Fibroblast of pulmonary artery (primary cell): ENCODE measurements at regions not wholly inside any gene's neighbourhood (a gene's known extent, or its start where the extent isn't known, plus 50 kb on each side); places are given as distances from the start of the nearest gene placed in this dataset.

ENCODE experiments used
- DNase-seq: peaks from one replicate; pipeline ENCODE4 v3.0.0-alpha.2; 2010; ENCODE audit warnings: low read depth
- H3K4me3 ChIP-seq: replicated peaks from 2 replicates; pipeline ENCODE4 v1.5.1; 2011; ENCODE audit warnings: low read depth, mild to moderate bottlenecking, control low read depth, low read length, moderate library complexity
- TF ChIP-seq, protein P1 (sequence below): IDR thresholded peaks from 2 replicates; pipeline ENCODE4 v1.5.1; 2011; ENCODE audit warnings: mild to moderate bottlenecking, control low read depth, low read length, inconsistent platforms; ENCODE audit errors: missing control alignments

GRCh38 chr11:42344204-42344792, 884.8 kb upstream of the LRRC4C start:
- TF ChIP-seq, protein P1, sequence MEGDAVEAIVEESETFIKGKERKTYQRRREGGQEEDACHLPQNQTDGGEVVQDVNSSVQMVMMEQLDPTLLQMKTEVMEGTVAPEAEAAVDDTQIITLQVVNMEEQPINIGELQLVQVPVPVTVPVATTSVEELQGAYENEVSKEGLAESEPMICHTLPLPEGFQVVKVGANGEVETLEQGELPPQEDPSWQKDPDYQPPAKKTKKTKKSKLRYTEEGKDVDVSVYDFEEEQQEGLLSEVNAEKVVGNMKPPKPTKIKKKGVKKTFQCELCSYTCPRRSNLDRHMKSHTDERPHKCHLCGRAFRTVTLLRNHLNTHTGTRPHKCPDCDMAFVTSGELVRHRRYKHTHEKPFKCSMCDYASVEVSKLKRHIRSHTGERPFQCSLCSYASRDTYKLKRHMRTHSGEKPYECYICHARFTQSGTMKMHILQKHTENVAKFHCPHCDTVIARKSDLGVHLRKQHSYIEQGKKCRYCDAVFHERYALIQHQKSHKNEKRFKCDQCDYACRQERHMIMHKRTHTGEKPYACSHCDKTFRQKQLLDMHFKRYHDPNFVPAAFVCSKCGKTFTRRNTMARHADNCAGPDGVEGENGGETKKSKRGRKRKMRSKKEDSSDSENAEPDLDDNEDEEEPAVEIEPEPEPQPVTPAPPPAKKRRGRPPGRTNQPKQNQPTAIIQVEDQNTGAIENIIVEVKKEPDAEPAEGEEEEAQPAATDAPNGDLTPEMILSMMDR, result no peak
- no peak overlapping the region for H3K4me3 ChIP-seq
- DNase-seq, result no peak

DNA sequence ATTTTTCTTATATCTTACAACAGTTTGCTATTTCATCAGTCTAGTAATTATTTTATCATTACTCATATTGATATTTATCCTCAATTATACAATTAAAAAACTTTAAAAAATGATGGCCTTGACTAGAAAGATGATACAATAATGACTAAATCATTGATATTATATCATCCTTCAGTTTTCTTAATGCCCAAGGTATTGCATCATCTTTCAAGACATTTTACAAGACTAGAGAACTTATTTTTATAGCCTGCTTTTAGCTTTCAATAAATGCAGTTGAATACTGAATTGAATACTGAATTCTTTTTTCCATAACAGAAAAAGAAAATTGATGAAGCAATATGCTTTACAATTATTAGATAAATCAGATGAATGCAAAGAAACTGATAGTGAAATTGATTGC, 886.5 kb upstream of the LRRC4C start:
- TF ChIP-seq, protein P1, result no peak
- no peak overlapping the region for H3K4me3 ChIP-seq
- no peak for DNase-seq

- H3K4me3 ChIP-seq, result no peak overlapping the region
- DNase-seq, result no peak
- TF ChIP-seq, protein P1, result no peak
These were observed 904.2 kb upstream of the LRRC4C start for GRCh38 chr11:42363701-42364100.

GRCh38 chr11:42390116-42390515, 921.7 kb upstream of the API5 start:
- no peak for DNase-seq
- TF ChIP-seq, protein P1, result no peak
- H3K4me3 ChIP-seq, result no peak overlapping the region

- H3K4me3 ChIP-seq, result no peak overlapping the region
- DNase-seq, result no peak
- TF ChIP-seq, protein P1, result no peak
These were observed 914.3 kb upstream of the API5 start for GRCh38 chr11:42397483-42397882.

- peak; percentile 57 for DNase-seq
- TF ChIP-seq, protein P1, result peak; percentile 45
- H3K4me3 ChIP-seq, result no peak overlapping the region
These were observed 904.5 kb upstream of the API5 start for GRCh38 chr11:42407341-42407740.

- peak; percentile 11 for DNase-seq
- TF ChIP-seq, protein P1, result no peak
- H3K4me3 ChIP-seq, result no peak overlapping the region
These were observed 901.4 kb upstream of the API5 start for GRCh38 chr11:42410251-42410955.
